GM19240 (cell line): ENCODE measurements at regions not wholly inside any gene's neighbourhood (a gene's known extent, or its start where the extent isn't known, plus 50 kb on each side); places are given as distances from the start of the nearest gene placed in this dataset.

Experiments
- DNase-seq: peaks from one replicate; pipeline ENCODE4 v3.0.0; 2011; ENCODE audit warnings: low spot score; ENCODE audit not compliant: insufficient read length

DNA sequence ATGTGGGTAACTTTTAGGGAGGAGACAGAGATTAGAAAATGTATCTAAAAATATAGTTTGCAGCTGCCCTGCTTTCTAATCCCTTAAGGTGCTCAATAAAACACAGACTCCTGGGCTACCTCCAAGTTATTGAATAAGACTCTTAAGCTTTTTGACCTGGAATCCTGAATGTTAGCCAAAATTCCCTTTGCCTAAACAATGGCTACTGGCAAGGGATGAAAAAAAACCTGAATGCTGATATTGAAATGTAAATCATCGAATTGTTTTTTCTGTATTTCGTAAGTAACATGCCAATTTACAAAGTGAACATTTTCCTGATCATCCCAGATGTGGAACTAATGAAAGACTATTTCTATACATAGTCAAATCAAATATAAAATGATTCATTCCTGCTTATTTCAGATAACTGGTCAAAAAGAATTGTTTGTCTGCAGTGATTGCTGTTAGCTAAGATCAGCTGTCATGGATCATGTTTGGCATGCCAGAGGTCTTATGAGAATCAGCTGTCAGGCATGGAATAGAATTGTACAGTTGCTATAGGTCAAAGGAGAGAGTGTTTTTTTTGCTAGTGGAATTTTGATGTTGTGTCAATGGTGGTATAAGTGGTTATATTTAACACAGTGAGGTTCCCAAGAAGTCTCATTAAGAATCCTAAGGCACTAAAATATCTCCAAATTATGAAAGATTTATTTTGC, 363.6 kb upstream of the CWC22 start:
- no peak for DNase-seq

DNA sequence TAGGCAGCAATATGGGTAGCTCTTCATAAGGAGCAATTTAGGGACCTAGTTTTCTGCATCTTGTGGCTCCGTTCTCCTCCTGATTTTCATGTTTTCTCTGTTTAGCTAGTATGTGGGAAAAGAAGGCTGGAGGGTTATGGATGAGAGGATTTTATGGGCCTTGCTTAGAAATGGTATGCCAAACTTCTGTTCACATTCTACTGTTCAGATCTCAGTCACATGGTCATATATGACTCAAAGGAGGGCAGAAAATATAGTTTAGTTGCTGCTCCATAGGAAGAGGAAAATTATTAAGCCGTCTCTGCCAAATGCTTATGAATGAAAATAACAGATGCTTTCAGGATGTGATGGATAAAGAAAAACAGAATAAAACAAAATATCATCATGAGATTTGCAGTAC, 361.8 kb upstream of the CWC22 start:
- no peak for DNase-seq

DNA sequence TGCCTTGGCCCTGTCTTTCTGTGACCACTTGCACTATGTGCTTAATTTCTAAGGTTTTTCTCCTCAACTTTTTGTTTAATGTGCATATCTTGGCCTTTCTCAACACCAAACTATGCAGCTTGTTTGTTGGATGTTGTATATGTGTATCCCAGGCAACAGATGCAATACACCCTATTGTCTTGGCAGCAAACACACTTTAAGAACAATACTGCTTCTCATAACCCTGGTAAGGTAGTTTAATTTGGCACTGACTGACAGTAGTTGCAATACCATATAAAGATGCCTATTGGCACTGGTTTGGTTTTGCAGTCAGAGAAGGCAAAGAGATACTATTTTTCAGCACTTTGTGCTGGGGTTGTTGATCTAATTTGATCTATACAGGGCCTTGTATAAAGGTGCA, 360.7 kb upstream of the CWC22 start:
- no peak for DNase-seq

DNA sequence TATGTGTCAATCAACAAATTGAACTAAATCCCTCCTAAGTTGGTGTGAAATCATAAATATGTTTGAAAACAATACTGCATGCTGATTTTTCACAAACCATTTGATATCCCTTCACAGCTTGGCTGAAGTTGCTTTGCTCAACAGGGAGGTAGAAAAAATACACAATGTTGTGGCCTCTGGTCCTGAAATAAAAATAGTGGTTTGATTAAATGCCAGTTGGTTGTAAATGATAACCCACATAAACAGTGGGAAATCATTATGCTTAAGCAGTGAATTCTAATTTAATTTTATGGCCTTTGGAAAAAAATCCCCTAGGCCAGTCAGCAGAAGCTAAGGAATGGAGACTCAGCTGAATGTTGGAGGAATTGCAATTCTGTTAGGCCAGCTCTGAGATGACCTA, 359.4 kb upstream of the CWC22 start:
- DNase-seq = no peak

DNA sequence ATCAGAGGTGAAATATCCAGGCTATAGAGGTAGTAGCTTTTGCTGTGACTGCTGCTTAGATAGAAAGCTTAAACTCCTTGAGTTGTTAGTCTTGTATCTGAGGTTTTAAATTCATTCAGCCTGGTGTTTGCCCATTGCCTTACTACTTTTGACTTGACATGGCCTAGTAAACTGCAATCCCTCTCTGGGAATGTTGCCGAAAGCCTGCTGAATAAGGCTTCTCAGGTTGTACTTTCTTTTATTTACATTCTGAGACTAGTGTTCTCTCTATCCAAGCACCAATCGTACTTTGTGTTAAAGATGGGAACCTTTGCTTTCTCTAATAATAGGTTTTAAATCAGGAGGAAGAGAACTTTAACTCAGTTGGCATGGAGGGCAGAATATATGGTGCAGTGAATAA, 357.6 kb upstream of the CWC22 start:
- no peak for DNase-seq

DNA sequence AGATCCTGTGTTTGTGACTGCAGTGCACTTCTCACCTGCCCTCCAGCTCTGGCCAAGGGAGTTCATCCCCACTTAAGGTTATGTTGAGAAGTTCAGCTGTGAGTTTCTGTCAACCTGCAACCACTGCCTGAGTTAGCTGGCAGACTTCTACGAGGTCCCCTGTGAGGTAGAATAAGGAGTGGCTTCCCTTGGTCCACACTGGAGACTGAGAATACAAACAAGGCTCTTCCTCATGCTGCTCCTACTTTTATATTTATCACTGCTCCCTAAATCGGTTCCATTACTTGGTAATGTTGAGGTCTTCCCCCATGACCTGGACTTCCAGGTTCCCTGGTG, 353.2 kb upstream of the CWC22 start:
- DNase-seq = no peak

DNA sequence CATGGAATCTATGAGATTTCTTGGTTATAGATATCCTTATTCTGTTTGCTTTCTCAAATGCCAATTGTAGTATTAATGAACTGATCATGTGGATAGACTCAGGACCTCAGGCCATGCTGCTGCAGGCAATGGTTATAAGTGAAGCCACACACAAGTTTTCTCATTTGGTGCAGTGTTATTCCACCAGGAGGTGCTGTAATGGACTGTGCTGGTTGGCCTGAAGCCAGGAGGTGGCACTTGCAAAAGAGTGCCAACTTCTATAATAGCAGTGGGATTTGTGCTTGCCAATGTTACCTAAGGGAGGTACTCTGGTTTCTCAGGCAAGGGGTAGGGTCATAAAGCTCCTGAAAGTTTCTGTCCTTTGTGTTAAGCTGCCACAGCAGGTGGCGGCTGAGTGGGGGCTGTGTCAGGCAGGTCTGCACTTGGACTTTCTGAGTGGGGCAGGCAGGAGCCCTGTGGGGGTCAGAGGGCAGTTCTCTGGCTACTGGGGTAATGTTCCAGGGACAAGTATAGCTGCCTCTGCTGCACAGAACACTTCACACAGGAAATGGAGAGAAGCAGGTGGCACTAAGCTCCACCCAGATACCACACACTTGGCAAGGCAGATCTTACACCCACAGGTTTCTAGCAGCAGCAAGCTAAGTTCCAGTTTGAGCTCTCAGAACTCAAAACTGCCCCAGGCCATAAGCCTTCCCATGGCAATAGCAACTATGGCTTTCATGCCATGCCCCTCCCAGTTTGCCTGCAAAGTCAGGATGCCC, 352.6 kb upstream of the CWC22 start:
- DNase-seq = no peak

DNA sequence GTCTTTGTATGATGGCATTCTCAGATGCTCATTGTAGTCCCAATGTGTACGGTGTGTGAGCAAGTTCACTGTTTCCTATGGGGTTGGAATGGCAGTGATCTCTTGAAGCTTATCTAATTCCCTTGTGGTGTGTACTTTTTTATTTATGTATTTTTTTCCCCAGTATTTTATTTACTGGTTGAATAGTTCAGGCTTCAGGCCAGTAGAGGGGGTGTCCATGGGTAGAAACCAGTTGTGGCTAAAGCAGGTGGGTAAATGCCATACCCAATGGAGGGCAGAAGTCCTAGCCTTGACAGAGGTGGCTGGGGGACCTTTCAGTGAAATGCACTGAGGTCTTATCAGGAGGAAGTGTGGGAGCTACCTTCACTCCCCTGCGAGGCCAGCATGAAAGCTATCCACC, 351.4 kb upstream of the CWC22 start:
- DNase-seq = no peak

DNA sequence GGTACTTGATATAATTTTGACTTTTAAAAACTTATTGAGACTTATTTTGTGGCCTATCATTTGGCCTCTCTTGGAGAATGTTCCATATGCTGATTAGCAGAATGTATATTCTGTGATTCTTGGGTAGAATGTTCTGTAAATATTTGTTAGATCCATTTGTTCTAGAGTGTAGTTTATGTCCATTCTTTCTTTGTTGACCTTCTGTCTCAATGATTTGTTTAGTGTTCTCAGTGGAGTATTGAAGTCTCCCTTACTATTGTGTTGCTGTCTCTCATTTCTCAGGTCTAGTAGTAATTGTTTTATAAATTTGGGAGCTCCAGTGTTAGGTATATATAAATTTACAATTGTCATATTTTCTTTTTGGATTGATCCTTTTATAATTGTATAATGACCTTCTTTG, 349.6 kb upstream of the CWC22 start:
- DNase-seq = no peak

DNA sequence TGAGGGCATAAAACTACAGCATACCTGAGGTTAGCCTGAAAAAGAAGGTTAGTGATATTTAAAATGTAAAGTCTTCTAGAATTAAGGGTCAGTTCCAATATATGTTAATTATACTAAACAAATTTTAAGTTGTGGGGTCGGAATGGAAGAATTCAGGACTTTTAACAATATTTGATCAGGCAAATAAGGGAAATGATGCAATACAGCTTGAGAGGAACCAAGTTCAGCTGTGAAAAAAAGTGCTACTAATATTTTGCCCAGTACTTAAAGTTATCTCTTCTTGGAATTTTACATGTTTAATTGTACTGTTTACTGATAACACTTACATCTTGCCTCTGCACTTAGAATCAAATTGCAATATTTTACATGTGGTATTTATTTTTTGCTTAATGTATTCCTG, 345.5 kb upstream of the CWC22 start:
- no peak for DNase-seq

DNA sequence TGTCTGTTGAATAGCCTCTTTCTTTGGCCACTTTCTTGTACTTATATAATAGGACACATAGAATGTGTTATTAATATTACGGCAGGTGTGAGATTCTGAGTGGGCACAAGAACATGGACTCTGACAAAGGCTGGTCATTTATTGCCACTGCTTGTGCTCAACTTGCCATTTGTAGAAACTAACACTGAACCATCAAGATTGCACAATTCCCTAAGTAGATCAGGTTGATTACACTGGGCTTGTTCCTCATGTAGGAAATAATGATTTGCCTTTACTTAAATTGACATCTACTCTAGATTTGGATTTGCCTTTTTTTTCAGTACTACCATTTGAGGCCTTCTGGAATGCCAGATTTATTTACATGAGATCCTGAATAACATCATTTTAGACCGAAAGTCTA, 342.7 kb upstream of the CWC22 start:
- no peak for DNase-seq

DNA sequence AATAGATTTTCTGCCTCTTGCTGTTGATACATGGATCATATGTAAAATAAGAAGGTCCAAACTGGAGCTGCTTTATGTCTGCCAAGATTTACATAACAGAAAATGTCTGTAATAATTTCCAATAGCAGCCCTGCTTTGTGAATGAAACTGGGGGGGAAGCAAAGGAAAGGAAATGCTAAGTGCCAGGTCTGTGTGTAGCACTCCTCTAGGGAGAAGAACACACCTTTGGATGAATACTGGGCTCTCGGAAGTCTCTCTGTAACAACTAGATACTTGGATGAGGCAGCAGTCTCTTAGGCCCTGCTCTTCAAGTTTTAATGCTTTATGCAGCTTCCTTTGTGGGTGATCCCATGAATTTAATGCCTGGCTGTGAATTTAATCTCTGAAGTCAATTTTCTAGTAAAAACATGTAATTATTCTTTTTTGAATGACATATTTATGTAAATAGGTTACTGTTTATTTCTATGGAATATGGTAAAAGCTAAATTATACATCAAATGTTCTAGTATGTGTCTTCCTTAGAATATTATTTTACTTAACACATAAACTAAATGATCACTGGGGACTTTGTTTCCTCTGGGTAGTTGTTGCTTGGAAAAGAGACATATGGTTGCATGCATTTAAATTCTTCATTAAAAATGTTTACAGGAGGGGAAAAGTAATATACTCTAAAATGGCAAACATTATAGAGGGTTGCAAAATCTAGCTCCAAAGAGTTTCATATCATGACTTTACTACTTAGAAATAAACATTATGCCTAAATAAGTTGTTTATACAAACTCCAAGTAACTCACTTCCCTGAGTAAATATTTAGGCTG, 336.6 kb upstream of the CWC22 start:
- DNase-seq = no peak

DNA sequence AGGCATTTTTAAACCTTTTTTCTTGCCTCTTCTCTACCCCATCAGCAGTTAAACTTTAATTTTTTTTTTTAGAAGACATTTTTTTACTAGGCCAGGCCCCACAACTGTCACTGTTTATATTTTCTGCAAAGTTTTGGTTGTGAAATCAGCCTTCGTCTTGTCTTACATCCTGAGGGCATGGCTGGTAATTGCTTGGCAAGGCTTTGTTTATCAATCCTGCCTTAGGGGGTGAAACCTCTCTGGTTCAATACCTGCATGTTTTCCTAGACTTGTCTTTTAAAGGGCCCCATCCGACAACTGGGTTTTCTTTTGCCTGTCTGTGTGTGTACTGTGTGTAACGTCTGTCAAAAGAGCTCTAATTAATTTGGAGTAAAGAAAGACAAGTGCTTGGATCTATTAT, 330.0 kb upstream of the CWC22 start:
- DNase-seq = no peak

DNA sequence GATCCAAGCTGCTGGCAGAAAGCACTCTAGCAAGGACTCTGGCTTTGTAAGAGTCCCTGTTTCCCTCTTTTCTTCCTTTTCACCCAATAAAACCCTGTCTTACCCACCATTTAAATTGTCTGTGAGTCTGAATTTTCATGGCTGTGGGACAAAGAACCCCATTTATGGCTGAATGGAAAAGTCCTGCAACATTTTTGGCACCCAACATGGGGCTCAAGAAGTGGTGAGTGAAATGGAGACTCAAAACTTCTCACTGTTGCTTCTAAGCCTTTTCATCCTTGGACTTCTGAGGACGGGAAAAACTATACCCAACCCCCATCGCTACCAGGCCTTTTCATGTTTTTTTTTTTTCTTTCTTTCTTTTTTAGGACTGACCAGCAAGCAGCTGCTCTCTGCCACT, 329.5 kb upstream of the CWC22 start:
- DNase-seq = no peak

DNA sequence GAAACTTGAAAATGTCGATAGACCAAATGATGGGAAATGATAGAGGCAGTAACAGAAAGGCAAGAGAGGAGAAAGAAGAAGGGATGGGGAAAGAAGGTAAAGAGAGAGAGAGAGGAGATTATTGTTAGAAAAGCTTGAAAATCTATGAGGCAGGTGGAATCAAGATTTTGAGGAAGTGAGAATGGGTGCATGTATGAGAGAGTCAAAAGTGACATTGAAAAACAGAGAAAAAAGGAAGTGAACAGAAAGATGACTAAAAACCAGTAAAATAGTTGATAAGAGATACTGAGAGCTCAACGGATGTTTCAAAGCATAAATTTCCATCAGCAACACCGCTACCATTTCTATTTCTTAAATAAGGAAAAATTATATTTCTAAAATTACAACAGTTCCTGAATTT, 327.4 kb upstream of the CWC22 start:
- peak; percentile 18 for DNase-seq

DNA sequence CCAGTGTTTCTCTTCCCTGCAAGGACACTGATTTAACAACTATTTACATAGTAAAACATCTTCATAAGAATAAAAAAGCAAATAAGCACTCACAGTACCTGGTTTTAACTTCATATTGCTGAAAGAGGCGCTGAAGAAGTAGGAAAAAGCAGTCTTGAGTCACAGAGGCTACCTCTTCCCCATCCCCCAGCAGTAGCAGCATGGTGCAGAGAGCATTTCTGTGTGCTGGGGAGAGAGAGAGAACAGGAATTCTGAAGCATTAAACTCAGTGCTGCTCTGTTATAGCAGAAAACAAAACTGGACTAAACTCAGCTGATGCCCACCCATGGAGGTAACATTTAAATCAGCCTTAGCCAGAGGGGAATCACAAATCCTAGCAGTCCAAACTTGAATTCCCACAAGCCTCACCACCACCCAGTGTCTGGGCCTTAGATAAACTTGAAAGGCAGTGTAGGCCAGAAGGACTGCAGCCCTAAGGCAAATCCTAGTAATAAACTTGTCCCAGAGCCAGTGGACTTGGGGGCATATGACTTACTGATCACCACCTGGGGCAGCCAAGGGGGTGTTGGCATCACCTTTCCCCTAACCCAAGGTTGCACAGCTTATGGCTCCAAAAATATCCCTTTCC, 321.8 kb upstream of the CWC22 start:
- DNase-seq = no peak

DNA sequence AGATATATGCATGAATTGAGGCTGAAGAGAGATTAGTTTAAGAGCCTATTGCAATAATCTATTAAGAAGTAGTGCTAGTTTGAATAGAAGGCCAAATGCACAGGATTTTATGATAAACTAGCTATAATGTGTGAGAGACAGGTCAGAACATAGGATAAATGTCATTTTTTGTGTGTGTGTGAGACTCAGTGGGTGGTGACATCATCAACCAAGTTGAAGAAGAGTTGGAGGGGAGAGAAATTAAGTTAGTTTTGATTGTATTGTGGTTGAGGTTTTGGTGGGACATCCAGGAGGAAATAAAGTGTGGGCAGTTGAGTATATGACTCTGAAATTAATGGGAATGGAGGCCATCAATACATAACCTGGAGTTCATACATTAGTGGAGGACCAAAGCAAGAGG, 320.1 kb upstream of the CWC22 start:
- DNase-seq = no peak

DNA sequence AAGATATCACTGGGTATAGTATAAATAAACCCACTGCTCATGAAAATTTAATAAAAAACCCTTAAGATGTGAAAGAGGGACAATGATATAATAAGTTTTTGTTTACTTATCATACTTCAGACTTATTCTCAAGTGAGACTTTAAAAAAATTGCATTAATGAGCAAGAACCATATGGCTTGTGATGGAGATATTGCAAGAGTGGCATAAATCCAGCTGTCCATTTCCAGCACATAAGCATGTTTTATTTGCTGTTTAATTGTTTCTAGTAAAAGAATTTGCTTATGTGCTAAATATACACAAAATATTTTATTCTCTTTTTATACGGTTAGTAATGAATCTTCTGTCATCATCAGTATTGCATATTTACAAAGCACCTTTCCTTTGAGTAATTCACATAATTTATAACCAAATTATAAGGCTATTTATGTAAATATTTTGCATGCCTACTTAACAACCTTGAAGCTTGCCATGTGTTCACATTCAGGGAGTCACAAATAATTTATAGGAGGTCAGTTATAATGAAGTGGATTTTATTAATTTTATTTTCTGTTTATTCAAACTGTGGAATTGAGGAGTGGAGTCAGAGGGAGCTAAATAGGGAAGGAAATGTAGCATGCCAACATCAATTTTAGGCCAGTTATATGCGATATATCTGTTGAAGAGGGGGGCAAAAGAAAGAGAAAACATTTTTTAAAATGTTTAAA, 318.5 kb upstream of the CWC22 start:
- DNase-seq = no peak

DNA sequence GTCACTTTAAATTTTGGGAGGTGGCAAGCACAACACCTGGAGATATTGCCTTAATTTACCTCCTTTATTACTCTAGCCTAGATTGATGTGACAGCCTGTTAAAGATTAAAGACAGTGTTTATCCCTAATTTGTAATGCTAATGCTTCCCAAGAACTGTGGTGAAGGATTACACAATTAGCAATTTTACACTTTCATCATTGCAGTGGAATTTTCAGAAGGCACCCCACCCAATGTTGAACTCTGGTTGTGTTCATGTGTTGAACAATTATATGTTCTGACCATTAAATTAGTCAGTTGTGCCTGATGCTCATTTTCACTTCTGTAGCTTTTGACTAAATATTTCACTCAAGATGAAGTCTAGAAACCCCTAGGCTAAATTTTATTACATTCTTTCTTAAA, 317.1 kb upstream of the CWC22 start:
- no peak for DNase-seq

DNA sequence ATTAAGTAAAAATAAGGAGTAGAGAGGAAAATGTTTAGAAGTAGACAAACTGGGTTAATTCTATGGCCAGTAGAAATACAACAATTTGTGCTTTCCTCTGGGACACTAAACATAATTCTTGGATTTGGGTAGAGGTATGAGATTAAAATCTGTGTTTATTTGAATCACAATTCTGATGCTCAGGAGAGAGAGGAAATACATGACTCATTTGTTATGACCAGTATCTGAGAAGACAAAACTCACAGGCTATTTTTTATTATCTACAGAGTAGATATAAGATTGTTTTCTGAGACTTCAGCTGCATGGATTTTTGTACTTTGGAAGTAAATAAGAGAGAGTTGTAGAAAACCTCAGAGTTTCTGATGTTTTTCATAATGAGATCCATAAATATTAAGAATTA, 315.7 kb upstream of the CWC22 start:
- DNase-seq = no peak

DNA sequence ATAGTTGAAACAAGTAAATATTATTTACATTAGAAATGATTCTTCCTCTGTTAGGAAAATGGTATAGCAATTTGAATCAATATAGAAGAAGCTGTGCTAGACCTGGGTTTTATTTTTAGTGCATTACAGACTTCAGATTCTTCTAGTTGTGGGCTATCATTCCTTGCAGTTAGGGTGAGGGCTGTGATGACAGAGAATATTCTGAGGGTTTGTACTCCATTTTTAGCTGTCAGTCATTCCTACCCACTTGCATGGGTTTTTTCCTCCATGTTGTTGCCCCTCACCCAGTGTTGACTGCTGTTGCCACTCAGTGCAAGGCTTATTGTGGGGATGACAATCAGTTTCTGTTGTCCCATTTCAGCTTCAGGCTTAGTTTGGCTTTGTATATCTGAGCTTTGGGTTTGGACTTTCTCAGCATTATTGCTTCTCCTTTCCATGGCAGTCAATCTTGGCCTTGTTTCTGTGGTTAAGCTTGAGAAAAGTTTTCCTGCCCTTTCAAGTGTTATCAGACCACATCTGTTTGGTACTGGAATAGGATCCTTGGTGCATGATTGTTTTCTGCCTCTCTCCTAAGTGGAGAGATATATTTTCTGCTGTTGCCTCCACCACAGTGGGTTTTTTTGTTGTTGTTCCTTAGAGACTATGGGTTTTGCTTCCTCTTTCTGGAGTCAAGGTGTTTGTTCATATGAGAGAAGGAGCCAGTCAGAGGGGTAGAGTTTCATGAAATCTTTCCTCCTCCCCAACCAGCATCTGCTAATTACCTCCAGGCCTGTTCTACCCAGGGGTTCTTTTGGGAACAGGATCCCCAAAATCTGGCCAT, 312.7 kb upstream of the CWC22 start:
- DNase-seq = no peak
